ENCODE measurements at regions not wholly inside any gene's neighbourhood (a gene's known extent, or its start where the extent isn't known, plus 50 kb on each side); places are given as distances from the start of the nearest gene placed in this dataset.

GRCh38 chr6:154651656-154652055, 81.6 kb upstream of the SCAF8 start:
- H3K27ac ChIP-seq: no peak overlapping the region
- TF ChIP-seq CTCF (conservative IDR thresholded peaks at IDR 0.05) (no peak), ZFX (IDR thresholded peaks at IDR 0.05) (no peak)

- TF ChIP-seq ZFX (IDR thresholded peaks at IDR 0.05) (no peak), CTCF (conservative IDR thresholded peaks at IDR 0.05) (no peak)
- H3K27ac ChIP-seq: no peak overlapping the region
Observed at GRCh38 chr6:154653385-154653784, 79.8 kb upstream of the SCAF8 start.

GRCh38 chr6:154653853-154654252, 79.4 kb upstream of the SCAF8 start:
- H3K27ac ChIP-seq: no peak overlapping the region

GRCh38 chr6:154656660-154657059, 76.6 kb upstream of the SCAF8 start:
- TF ChIP-seq ZFX (IDR thresholded peaks at IDR 0.05) (no peak), CTCF (conservative IDR thresholded peaks at IDR 0.05) (no peak)
- H3K27ac ChIP-seq: no peak overlapping the region

More at GRCh38 chr6:154653853-154654252, 79.4 kb upstream of the SCAF8 start:
- TF ChIP-seq ZFX (IDR thresholded peaks at IDR 0.05): no peak
- TF ChIP-seq CTCF (conservative IDR thresholded peaks at IDR 0.05): no peak

- TF ChIP-seq CTCF (conservative IDR thresholded peaks at IDR 0.05): peak; percentile 5
- TF ChIP-seq ZFX (IDR thresholded peaks at IDR 0.05): no peak
- no peak overlapping the region for H3K27ac ChIP-seq
Observed at GRCh38 chr6:154661768-154662167, 71.4 kb upstream of the SCAF8 start.

GRCh38 chr6:154664287-154664686, 68.9 kb upstream of the SCAF8 start:
- TF ChIP-seq ZFX (IDR thresholded peaks at IDR 0.05) (no peak), CTCF (conservative IDR thresholded peaks at IDR 0.05) (no peak)
- no peak overlapping the region for H3K27ac ChIP-seq

- TF ChIP-seq ZFX (IDR thresholded peaks at IDR 0.05) (no peak), CTCF (conservative IDR thresholded peaks at IDR 0.05) (no peak)
- no peak overlapping the region for H3K27ac ChIP-seq
Observed at GRCh38 chr6:154668156-154668555, 65.1 kb upstream of the SCAF8 start.
